Loucy (cell line): ENCODE measurements at regions not wholly inside any gene's neighbourhood (a gene's known extent, or its start where the extent isn't known, plus 50 kb on each side); places are given as distances from the start of the nearest gene placed in this dataset.

Experiments used
- H2AFZ ChIP-seq: fragments of 200-600 bp; sonication (generic); 2 replicates; pipeline ENCODE4 v1.6.0; 2016; ENCODE audit warnings: antibody characterized with exemption, mild to moderate bottlenecking, low read length, moderate library complexity
- H3F3A ChIP-seq: fragments of 200-600 bp; 2 replicates; pipeline ENCODE4 v1.6.0; 2016; ENCODE audit warnings: antibody characterized with exemption, low read depth, mild to moderate bottlenecking
- H3K27me3 ChIP-seq: fragments of 200-600 bp; sonication (generic); 2 replicates; pipeline ENCODE4 v1.6.1; 2014; ENCODE audit warnings: low read length, mild to moderate bottlenecking; ENCODE audit not compliant: insufficient read depth, poor library complexity, severe bottlenecking
- H3K36me3 ChIP-seq: fragments of 200-600 bp; sonication (generic); 2 replicates; pipeline ENCODE4 v1.6.1; 2016; ENCODE audit warnings: low read length; ENCODE audit not compliant: insufficient read depth
- H3K4me1 ChIP-seq: fragments of 200-600 bp; sonication (generic); 2 replicates; pipeline ENCODE4 v1.5.1; 2014; ENCODE audit warnings: low read length, mild to moderate bottlenecking; ENCODE audit not compliant: insufficient read depth, poor library complexity, severe bottlenecking
- H3K4me2 ChIP-seq: fragments of 200-600 bp; sonication (generic); 2 replicates; pipeline ENCODE4 v1.6.0; 2014; ENCODE audit warnings: antibody characterized with exemption, low read length, low read depth, mild to moderate bottlenecking; ENCODE audit not compliant: poor library complexity, severe bottlenecking
- H3K4me3 ChIP-seq: fragments of 200-600 bp; sonication (generic); 2 replicates; pipeline ENCODE4 v1.5.1; 2014; ENCODE audit warnings: low read length, mild to moderate bottlenecking, mixed read lengths; ENCODE audit not compliant: poor library complexity, severe bottlenecking
- H3K79me2 ChIP-seq: fragments of 200-600 bp; sonication (generic); 2 replicates; pipeline ENCODE4 v1.6.1; 2014; ENCODE audit warnings: low read length; ENCODE audit not compliant: insufficient read depth
- H3K9ac ChIP-seq: fragments of 200-600 bp; sonication (generic); 2 replicates; pipeline ENCODE4 v1.6.0; 2014; ENCODE audit warnings: mild to moderate bottlenecking, low read depth, low read length, moderate library complexity; ENCODE audit not compliant: poor library complexity, severe bottlenecking
- H3K9me2 ChIP-seq: fragments of 200-600 bp; sonication (generic); replicated peaks from 2 replicates; pipeline ENCODE4 v1.6.1; 2016; ENCODE audit warnings: low read depth, low read length, mixed read lengths
- H3K9me3 ChIP-seq: fragments of 200-600 bp; sonication (generic); 2 replicates; pipeline ENCODE4 v1.6.1; 2014; ENCODE audit warnings: mild to moderate bottlenecking, antibody characterized with exemption, low read length, low read depth; ENCODE audit not compliant: insufficient read depth
- H4K20me1 ChIP-seq: fragments of 200-600 bp; sonication (generic); 2 replicates; pipeline ENCODE4 v1.6.0; 2014; ENCODE audit warnings: antibody characterized with exemption, low read length, mild to moderate bottlenecking; ENCODE audit not compliant: insufficient read depth, poor library complexity, severe bottlenecking
- CTCF ChIP-seq: fragments of 200-600 bp; sonication (generic); conservative IDR thresholded peaks from 2 replicates; pipeline ENCODE4 v1.5.1; 2014; ENCODE audit warnings: mild to moderate bottlenecking, antibody characterized with exemption, low read length
- EZH2phosphoT487 ChIP-seq: fragments of 200-600 bp; IDR thresholded peaks from 2 replicates; pipeline ENCODE4 v1.6.1; 2018; ENCODE audit warnings: antibody characterized with exemption, mild to moderate bottlenecking, moderate library complexity, borderline replicate concordance

- Histone ChIP-seq H3K9me3 (no peaks in the 10 kb centered on the region), H3K4me3 (no peak overlapping the region), H3K9ac (no peak overlapping the region)
Observed at GRCh38 chr4:64935469-64936001, 526.3 kb upstream of the TECRL start.

GRCh38 chr4:64911846-64912245 is 502.6 kb upstream of the TECRL start:
- H3K4me2 ChIP-seq: no peak overlapping the region
- no peaks in the 10 kb centered on the region for H4K20me1 ChIP-seq
- H3K4me3 ChIP-seq: no peak overlapping the region
- no peak overlapping the region for H3K9ac ChIP-seq
- H3K9me3 ChIP-seq: peaks cover 16% of the 10 kb centered on the region
- H3F3A ChIP-seq: no peaks in the 10 kb centered on the region
- no peaks in the 10 kb centered on the region for H3K79me2 ChIP-seq
- no peaks in the 10 kb centered on the region for H3K9me2 ChIP-seq
- H3K27me3 ChIP-seq: no peaks in the 10 kb centered on the region
- H2AFZ ChIP-seq: no peak overlapping the region
- H3K4me1 ChIP-seq: no peaks in the 10 kb centered on the region
- TF ChIP-seq EZH2phosphoT487 (no peak), CTCF (peak; percentile 68)
- H3K36me3 ChIP-seq: no peaks in the 10 kb centered on the region

More at GRCh38 chr4:64935469-64936001, 526.3 kb upstream of the TECRL start:
- Histone ChIP-seq H4K20me1 (no peaks in the 10 kb centered on the region), H3K9me2 (no peaks in the 10 kb centered on the region), H2AFZ (no peak overlapping the region), H3K36me3 (no peaks in the 10 kb centered on the region), H3K27me3 (no peaks in the 10 kb centered on the region), H3K4me2 (no peak overlapping the region), H3K79me2 (no peaks in the 10 kb centered on the region), H3K4me1 (peaks cover 19% of the 10 kb centered on the region), H3F3A (no peaks in the 10 kb centered on the region)
- TF ChIP-seq CTCF: no peak
- no peak for TF ChIP-seq EZH2phosphoT487

- Histone ChIP-seq H3K9me3 (peaks cover 3% of the 10 kb centered on the region; the same call in 1 of the 2 replicates), H3K4me3 (no peak overlapping the region), H3K9ac (peak overlapping the region; percentile 31), H3K79me2 (no peaks in the 10 kb centered on the region), H3K27me3 (no peaks in the 10 kb centered on the region), H3K36me3 (no peaks in the 10 kb centered on the region), H3K4me2 (peak overlapping the region; percentile 48), H4K20me1 (no peaks in the 10 kb centered on the region), H3K9me2 (no peaks in the 10 kb centered on the region), H3F3A (no peaks in the 10 kb centered on the region), H2AFZ (no peak overlapping the region), H3K4me1 (peaks cover 17% of the 10 kb centered on the region)
- no peak for TF ChIP-seq EZH2phosphoT487
- TF ChIP-seq CTCF: no peak
Observed at GRCh38 chr4:64903986-64904385, 494.7 kb upstream of the TECRL start.
